Endothelial cell of umbilical vein (primary cell): ENCODE measurements at regions not wholly inside any gene's neighbourhood (a gene's known extent, or its start where the extent isn't known, plus 50 kb on each side); places are given as distances from the start of the nearest gene placed in this dataset.

Experiments used
- BruUV-seq: library from RNA; stranded (reverse); fragments of 400-500 nt; replicated peaks from 2 replicates; lab custom pipeline; 2021; lab: Mats Ljungman, UMichigan
- CTCF ChIA-PET: fragments of 300-600, 350-600 bp; sonication (Branson Sonifier 250); formaldehyde crosslinking; loops from one replicate; lab custom pipeline; 2021; ENCODE audit warnings: antibody characterized with exemption, inconsistent platforms; lab: Charles Lee
- POLR2A ChIA-PET: fragments of 300-600, 350-600 bp; sonication (Branson Sonifier 250); formaldehyde crosslinking; loops from one replicate; lab custom pipeline; 2021; ENCODE audit warnings: antibody characterized with exemption, inconsistent platforms; lab: Charles Lee
- DNase-seq: peaks from one replicate; pipeline ENCODE4 v3.0.0-alpha.2; 2011; ENCODE audit warnings: low read depth, low spot score
- FAIRE-seq: peaks from 2 replicates; lab custom pipeline; 2011; peaks lifted over from hg19 to GRCh38; lab: Jason Lieb, UNC
- H2AFZ ChIP-seq: 2 replicates; pipeline ENCODE4 v1.6.0; 2012; ENCODE audit warnings: low read depth, low read length, control low read depth, inconsistent platforms
- H3K27ac ChIP-seq: 2 replicates; pipeline ENCODE4 v1.5.1; 2011; ENCODE audit warnings: low read depth, mild to moderate bottlenecking, control low read depth, low read length, moderate library complexity; ENCODE audit not compliant: insufficient read depth
- H3K27me3 ChIP-seq, 2 experiments: 2 replicates each; pipeline versions ENCODE4 v1.6.0 to v1.6.1; 2011; ENCODE audit warnings: low read length in 2 of 2, mixed read lengths in 1 of 2; ENCODE audit not compliant: control insufficient read depth in 2 of 2, insufficient read depth in 2 of 2
- H3K36me3 ChIP-seq, 2 experiments: 2 replicates in 1 of 2; 3 replicates in 1 of 2; pipeline ENCODE4 v1.5.1; 2011; ENCODE audit warnings: low read length in 2 of 2, mild to moderate bottlenecking in 1 of 2, moderate library complexity in 1 of 2; ENCODE audit not compliant: control insufficient read depth in 2 of 2, insufficient read depth in 2 of 2; ENCODE audit errors: extremely low read depth in 1 of 2
- H3K4me1 ChIP-seq: 3 replicates; pipeline ENCODE4 v1.5.1; 2011; ENCODE audit warnings: mild to moderate bottlenecking, low read length; ENCODE audit not compliant: control insufficient read depth, insufficient read depth; ENCODE audit errors: extremely low read depth
- H3K4me2 ChIP-seq: 2 replicates; pipeline ENCODE4 v1.6.1; 2011; ENCODE audit warnings: low read length, control low read depth, mixed read lengths; ENCODE audit not compliant: insufficient read depth
- H3K4me3 ChIP-seq, 3 experiments: fragments of 200-600 bp in 1 of 3; sonication (generic), shearing (Covaris generic) in 1 of 3; replicated peaks in 1 of 3; 2 replicates each; pipeline ENCODE4 v1.5.1; 2011 to 2016; ENCODE audit warnings: control low read depth in 3 of 3, low read length in 3 of 3, mild to moderate bottlenecking in 2 of 3, inconsistent platforms in 1 of 3, low read depth in 1 of 3, moderate library complexity in 1 of 3; ENCODE audit not compliant: insufficient read depth in 1 of 3
- H3K79me2 ChIP-seq: 2 replicates; pipeline ENCODE4 v1.6.0; 2012; ENCODE audit warnings: low read length, inconsistent platforms; ENCODE audit not compliant: control insufficient read depth, insufficient read depth
- H3K9ac ChIP-seq: replicated peaks from 2 replicates; pipeline ENCODE3; 2011; ENCODE audit warnings: low read length, control low read depth; ENCODE audit not compliant: insufficient read depth; ENCODE audit errors: extremely low read depth
- H3K9me1 ChIP-seq: replicated peaks from 3 replicates; pipeline ENCODE4 v1.6.0; 2011; ENCODE audit warnings: mild to moderate bottlenecking, low read length; ENCODE audit not compliant: control insufficient read depth, insufficient read depth; ENCODE audit errors: extremely low read depth
- H3K9me3 ChIP-seq: replicated peaks from 2 replicates; pipeline ENCODE4 v1.5.1; 2012; ENCODE audit warnings: low read length, inconsistent platforms; ENCODE audit not compliant: control insufficient read depth, insufficient read depth
- H4K20me1 ChIP-seq: replicated peaks from 2 replicates; pipeline ENCODE3; 2011; ENCODE audit warnings: mild to moderate bottlenecking, low read length; ENCODE audit not compliant: control insufficient read depth, insufficient read depth; ENCODE audit errors: extremely low read depth
- CTCF ChIP-seq, 2 donors: IDR thresholded peaks; 1 replicate in 1 of 2; 2 replicates in 1 of 2; pipeline ENCODE4 v1.5.1; 2011; ENCODE audit warnings: low read length in 2 of 2, mild to moderate bottlenecking in 2 of 2, moderate library complexity in 2 of 2, control low read depth in 1 of 2, inconsistent platforms in 1 of 2, low read depth in 1 of 2; ENCODE audit not compliant: insufficient read depth in 1 of 2; ENCODE audit errors: extremely low read depth in 1 of 2
- EZH2 ChIP-seq: IDR thresholded peaks from 2 replicates; pipeline ENCODE4 v1.6.1; 2012; ENCODE audit warnings: borderline replicate concordance, low read depth, mild to moderate bottlenecking, moderate library complexity, low read length, inconsistent platforms; ENCODE audit not compliant: severe bottlenecking
- FOS ChIP-seq: IDR thresholded peaks from 2 replicates; pipeline ENCODE4 v1.6.1; 2011; ENCODE audit warnings: mild to moderate bottlenecking, low read length, moderate library complexity, borderline replicate concordance; ENCODE audit not compliant: insufficient read depth
- GATA2 ChIP-seq: IDR thresholded peaks from 2 replicates; pipeline ENCODE4 v1.7.0; 2011; ENCODE audit warnings: low read depth, mild to moderate bottlenecking, moderate library complexity, mixed read lengths, low read length; ENCODE audit not compliant: insufficient read length, insufficient read depth
- JUN ChIP-seq: IDR thresholded peaks from 2 replicates; pipeline ENCODE4 v1.6.1; 2011; ENCODE audit warnings: borderline replicate concordance, low read depth; ENCODE audit not compliant: insufficient read length, insufficient read depth
- MAX ChIP-seq: IDR thresholded peaks from 2 replicates; pipeline ENCODE4 v1.6.1; 2011; ENCODE audit not compliant: insufficient read depth, insufficient read length
- MYC ChIP-seq: IDR thresholded peaks from one replicate; pipeline ENCODE4 v1.6.1; 2011; ENCODE audit warnings: mild to moderate bottlenecking, low read depth, low read length
- POLR2A ChIP-seq: IDR thresholded peaks from 2 replicates; pipeline ENCODE4 v1.6.1; 2012; ENCODE audit warnings: low read depth, mild to moderate bottlenecking, control low read depth, low read length
- POLR2AphosphoS5 ChIP-seq: IDR thresholded peaks from 2 replicates; pipeline ENCODE4 v1.6.1; 2012; ENCODE audit warnings: low read depth, mild to moderate bottlenecking, control low read depth, low read length, moderate library complexity; ENCODE audit not compliant: insufficient read depth
- dilution Hi-C: fragments of 300-500 bp; cut with MboI; formaldehyde crosslinking; loops from one replicate; pipeline ENCODE4 v1.15.0; 2019; ENCODE audit warnings: low sequenced_read_pairs; ENCODE audit not compliant: extremely low pct_ligation_motif_present
- intact Hi-C: fragments of 100-400 bp; cut with micrococcal nuclease; formaldehyde crosslinking; loops from one replicate; pipeline ENCODE4 v1.10.0; 2022

- Histone ChIP-seq H3K4me3 (no peak overlapping the region), H3K27ac (no peak overlapping the region), H3K27me3 (no peaks in the 10 kb centered on the region), H3K4me2 (no peak overlapping the region), H3K79me2 (no peaks in the 10 kb centered on the region), H2AFZ (no peak overlapping the region), H3K4me1 (no peaks in the 10 kb centered on the region), H3K36me3 (no peaks in the 10 kb centered on the region), H4K20me1 (no peaks in the 10 kb centered on the region), H3K9me3 (no peaks in the 10 kb centered on the region), H3K9ac (no peak overlapping the region), H3K9me1 (no peaks in the 10 kb centered on the region)
- intact Hi-C loops (no loop called here), dilution Hi-C loops (no loop called here)
- BruUV-seq, result no TSS peak
- no peak for TF ChIP-seq CTCF (IDR thresholded peaks at IDR 0.05; ENCODE audit: extremely low read depth in 1 of 2, insufficient read depth in 1 of 2, low read depth in 1 of 2, low read length in 2 of 2)
- TF ChIP-seq MYC, result no peak
- TF ChIP-seq POLR2AphosphoS5, result no peak
- TF ChIP-seq FOS, result no peak
- no peak for TF ChIP-seq MAX
- no peak for TF ChIP-seq EZH2
- TF ChIP-seq POLR2A, result no peak
- no peak for TF ChIP-seq JUN
- no peak for TF ChIP-seq GATA2
- CTCF ChIA-PET, result no interaction called here
- FAIRE-seq, result no peak
- DNase-seq, result no peak
- POLR2A ChIA-PET, result no interaction called here
These were observed 94.3 kb upstream of the CPEB4 start for GRCh38 chr5:173793648-173794548.
